Esophagus mucosa (tissue), 1 donor: ENCODE measurements at regions not wholly inside any gene's neighbourhood (a gene's known extent, or its start where the extent isn't known, plus 50 kb on each side); places are given as distances from the start of the nearest gene placed in this dataset.

ENCODE experiments used
- ATAC-seq: fragments of 200-7000 bp; cut with Tn5 transposase; one replicate; pipeline ENCODE4 v1.9.1; 2020
- donor health status: DM: yes; HTN: yes; CAD: no.

- ATAC-seq, result no peak
These were observed 421.9 kb downstream of the LRFN5 start for GRCh38 chr14:42028607-42029006.

GRCh38 chr14:42027271-42027670 is 420.6 kb downstream of the LRFN5 start:
- ATAC-seq, result no peak

GRCh38 chr14:42023452-42023851 is 416.8 kb downstream of the LRFN5 start:
- no peak for ATAC-seq

GRCh38 chr14:42014301-42014700 is 407.6 kb downstream of the LRFN5 start:
- no peak for ATAC-seq

- no peak for ATAC-seq
These were observed 406.9 kb downstream of the LRFN5 start for GRCh38 chr14:42013559-42013958.

- ATAC-seq, result no peak
These were observed 406.5 kb downstream of the LRFN5 start for GRCh38 chr14:42013153-42013552.

GRCh38 chr14:42011221-42011620 is 404.5 kb downstream of the LRFN5 start:
- no peak for ATAC-seq

GRCh38 chr14:42004321-42004720 is 397.6 kb downstream of the LRFN5 start:
- ATAC-seq, result no peak

GRCh38 chr14:42002141-42002540 is 395.5 kb downstream of the LRFN5 start:
- no peak for ATAC-seq

GRCh38 chr14:42001431-42001830 is 394.8 kb downstream of the LRFN5 start:
- no peak for ATAC-seq

GRCh38 chr14:42000450-42000849 is 393.8 kb downstream of the LRFN5 start:
- no peak for ATAC-seq

GRCh38 chr14:41993687-41994086 is 387.0 kb downstream of the LRFN5 start:
- ATAC-seq, result no peak

- ATAC-seq, result no peak
These were observed 380.0 kb downstream of the LRFN5 start for GRCh38 chr14:41986700-41987099.

GRCh38 chr14:41986083-41986645 is 379.5 kb downstream of the LRFN5 start:
- ATAC-seq, result no peak

- ATAC-seq, result no peak
These were observed 366.5 kb downstream of the LRFN5 start for GRCh38 chr14:41973178-41973577.

- no peak for ATAC-seq
These were observed 365.9 kb downstream of the LRFN5 start for GRCh38 chr14:41972531-41972930.

- no peak for ATAC-seq
These were observed 353.6 kb downstream of the LRFN5 start for GRCh38 chr14:41960281-41960680.

GRCh38 chr14:41957459-41957858 is 350.8 kb downstream of the LRFN5 start:
- no peak for ATAC-seq
